GM21737 (cell line): ENCODE measurements at regions not wholly inside any gene's neighbourhood (a gene's known extent, or its start where the extent isn't known, plus 50 kb on each side); places are given as distances from the start of the nearest gene placed in this dataset.

Source experiments
- ATAC-seq: cut with Tn5 transposase; IDR thresholded peaks from one replicate; pipeline ENCODE4 v1.9.1; 2021; ENCODE audit warnings: mild to moderate bottlenecking, moderate library complexity; ENCODE audit not compliant: unreplicated experiment

DNA sequence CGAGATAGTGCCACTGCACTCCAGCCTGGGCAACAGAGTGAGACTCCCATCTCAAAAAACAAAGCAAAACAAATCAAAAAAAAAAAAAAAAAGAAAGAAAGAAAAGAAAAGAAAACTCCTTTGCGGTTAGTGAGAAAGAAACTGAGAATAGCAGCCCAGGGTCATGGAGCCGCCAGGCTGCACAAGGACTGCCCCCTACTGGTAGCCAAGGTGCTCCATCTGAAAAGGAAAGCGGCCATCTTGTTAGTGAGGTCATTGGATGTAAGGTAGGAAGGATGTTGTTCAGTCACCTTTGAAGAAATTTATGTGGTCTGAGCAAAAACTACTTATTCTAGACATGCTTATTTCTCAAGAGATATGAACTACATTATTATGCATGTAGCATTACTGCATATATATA is 660.6 kb upstream of the TENM3 start:
- ATAC-seq: no peak

- ATAC-seq: no peak
Measured at GRCh38 chr4:181588733-181589302, 654.4 kb upstream of the TENM3 start.

GRCh38 chr4:181592221-181592745 is 650.9 kb upstream of the TENM3 start:
- ATAC-seq: no peak

DNA sequence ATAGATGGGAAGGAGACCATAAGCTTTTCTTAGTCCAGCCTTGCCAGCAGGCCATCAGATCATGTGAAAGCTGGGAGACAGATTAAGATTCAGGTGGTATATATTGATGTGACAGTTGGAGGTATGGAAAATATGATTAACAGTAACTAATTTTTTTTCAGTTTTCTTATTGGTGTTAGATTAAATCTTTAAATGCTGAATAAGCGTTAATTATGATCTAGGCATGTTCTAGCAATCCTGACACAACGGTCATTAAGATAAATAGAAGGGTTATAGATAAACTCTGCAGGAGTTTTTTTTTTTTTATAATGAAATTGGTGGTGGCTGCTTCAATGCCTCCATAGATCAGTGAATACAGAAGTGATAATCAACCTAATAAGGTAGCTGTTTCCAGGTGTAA is 649.5 kb upstream of the TENM3 start:
- no peak for ATAC-seq

- no peak for ATAC-seq
Measured at GRCh38 chr4:181594188-181594587, 649.0 kb upstream of the TENM3 start.

DNA sequence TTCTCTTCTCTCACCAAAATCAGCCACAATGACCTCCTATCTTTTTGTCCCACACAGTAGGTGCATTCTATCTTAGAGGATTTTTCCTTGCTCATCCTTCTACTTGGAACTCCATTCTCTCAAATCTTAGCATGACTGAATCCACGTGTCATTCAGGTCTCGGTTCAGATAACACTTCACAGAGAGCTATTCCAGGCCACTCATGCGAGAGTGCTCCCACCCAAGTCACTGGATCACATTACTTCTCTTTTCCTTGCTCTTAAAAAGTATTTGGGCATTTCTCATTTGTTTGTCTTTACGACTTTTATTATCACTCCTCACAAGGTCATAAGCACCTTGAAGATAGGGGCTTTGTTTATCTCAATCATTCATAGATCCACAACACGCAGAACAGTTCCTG is 647.5 kb upstream of the TENM3 start:
- no peak for ATAC-seq

DNA sequence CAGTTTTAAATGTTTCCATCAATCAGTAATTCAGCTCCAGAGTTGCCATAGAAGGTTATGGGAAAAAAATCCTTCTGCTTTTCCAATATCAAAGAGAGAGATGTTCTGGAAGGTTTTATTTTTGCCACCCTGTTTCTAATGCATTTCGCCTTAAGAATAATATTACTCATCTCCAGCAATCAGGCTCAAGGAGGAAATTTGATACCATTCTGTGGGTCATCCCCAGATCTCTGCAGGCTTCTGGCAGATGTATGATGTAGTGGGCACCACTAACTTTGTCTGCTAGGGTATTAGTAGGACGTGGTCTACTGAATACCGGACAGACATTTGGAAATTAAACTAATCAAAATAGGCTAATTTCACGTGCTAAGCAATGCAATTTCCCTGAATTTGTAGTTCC is 645.4 kb upstream of the TENM3 start:
- no peak for ATAC-seq

DNA sequence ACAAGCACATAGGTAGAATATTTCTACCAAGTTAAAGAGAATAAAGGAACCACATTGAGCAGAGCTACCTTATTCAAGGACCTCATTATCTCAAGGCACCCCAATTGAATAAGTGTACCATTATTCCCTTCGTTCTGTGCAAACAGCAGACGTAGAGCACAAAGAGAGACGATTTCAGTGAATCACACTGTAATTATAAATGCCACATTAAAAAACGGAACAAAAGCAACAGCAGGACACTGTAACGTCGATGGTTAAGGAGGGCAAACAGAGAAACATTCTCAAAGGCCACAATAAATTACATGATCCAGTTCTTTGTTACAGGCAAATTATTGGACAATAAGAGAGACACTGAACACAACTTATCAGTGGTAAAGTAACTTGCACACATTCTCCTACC is 644.1 kb upstream of the TENM3 start:
- ATAC-seq: no peak

GRCh38 chr4:181601103-181601502 is 642.1 kb upstream of the TENM3 start:
- ATAC-seq: no peak

GRCh38 chr4:181604546-181604945 is 638.7 kb upstream of the TENM3 start:
- ATAC-seq: no peak

GRCh38 chr4:181606300-181606699 is 636.9 kb upstream of the TENM3 start:
- no peak for ATAC-seq

- ATAC-seq: no peak
Measured at GRCh38 chr4:181608181-181608580, 635.0 kb upstream of the TENM3 start.

DNA sequence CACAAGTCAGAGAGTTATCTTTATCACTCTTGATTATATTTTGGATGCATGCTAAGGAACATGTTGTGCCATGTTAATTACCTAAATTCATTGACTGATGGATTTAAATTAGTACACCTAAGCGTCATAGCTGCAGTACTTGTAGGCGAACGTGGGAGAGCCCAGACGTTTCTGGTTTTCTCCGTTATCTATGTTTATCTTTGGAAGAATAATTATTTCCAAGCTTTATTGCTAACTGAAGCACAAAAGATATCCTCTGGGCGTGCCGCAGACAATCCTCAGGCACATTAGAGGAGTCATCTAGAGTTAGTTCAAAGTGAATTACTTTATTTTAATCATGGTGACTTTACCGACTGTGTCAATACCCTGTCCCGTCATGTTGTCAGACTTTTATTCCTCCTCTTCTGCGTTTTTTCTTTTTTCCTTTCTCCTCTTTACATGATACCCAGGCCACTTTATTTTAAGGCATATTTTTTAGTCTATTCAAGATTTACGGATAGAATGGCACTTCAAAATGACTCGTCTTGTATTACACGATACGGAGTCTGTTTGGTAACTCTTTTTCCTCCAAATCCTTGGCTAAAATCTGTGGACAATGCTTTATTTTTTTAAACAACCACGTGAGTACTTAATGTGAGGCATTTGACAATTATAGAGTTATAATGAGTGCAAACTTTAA is 632.0 kb upstream of the TENM3 start:
- no peak for ATAC-seq

DNA sequence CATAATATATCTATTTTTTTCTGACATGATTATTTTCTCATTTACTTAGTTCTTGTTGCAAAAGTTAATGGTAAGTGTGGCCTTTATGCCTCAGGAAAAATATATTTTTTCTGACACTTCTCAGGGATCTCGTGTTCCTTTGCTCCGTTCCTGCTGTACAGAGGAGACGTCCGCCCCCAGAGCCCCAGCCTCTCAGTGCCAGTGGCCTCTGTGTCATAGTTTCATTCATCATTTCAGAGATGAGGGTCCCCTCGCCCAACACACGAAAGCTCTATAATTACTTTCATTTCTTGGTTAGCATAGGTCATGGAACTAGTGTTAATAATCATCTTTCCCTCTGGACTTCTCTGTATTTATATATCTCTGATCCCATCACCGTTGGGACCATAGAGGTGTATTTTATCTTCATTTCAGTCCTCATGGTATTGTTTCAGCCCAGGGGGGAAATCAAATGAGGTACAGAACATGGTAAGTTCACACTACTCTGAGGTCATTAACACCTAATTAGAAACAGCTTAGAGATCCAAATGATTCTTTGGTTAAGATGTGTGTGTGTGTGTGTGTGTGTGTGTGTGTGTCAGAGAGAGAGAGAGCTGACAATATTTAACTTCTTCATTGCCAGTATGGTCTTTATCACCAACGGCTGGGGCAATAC is 631.1 kb upstream of the TENM3 start:
- no peak for ATAC-seq

GRCh38 chr4:181613200-181613599 is 630.0 kb upstream of the TENM3 start:
- no peak for ATAC-seq

GRCh38 chr4:181618038-181618618 is 625.1 kb upstream of the TENM3 start:
- ATAC-seq: no peak

DNA sequence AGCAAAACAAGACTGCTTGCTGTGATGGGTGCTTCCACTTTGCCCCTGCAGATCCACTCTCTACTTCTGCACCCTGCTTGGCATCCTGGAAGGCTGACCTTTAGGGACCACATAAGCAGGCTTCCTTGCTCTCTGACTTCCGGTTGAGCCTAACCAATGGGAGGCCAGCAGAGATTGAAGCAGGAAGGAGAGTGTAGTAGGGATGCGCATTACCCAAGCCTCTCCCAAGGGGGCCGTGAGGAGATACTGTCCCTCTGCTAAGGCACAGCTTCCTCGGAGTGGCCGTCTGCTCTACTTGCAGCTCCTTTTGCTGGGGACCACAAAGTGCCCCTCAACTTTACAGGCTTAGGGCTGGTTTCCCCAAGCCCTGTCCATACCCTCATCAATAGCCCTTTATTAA is 624.3 kb upstream of the TENM3 start:
- ATAC-seq: no peak

GRCh38 chr4:181619651-181620050 is 623.6 kb upstream of the TENM3 start:
- ATAC-seq: no peak

GRCh38 chr4:181637186-181638105 is 605.8 kb upstream of the TENM3 start:
- ATAC-seq: no peak

- no peak for ATAC-seq
Measured at GRCh38 chr4:181643466-181643865, 599.7 kb upstream of the TENM3 start.

GRCh38 chr4:181645489-181645888 is 597.7 kb upstream of the TENM3 start:
- no peak for ATAC-seq
